ENCODE measurements at regions not wholly inside any gene's neighbourhood (a gene's known extent, or its start where the extent isn't known, plus 50 kb on each side); places are given as distances from the start of the nearest gene placed in this dataset.

GRCh38 chr6:12566618-12567123 lies 149.9 kb upstream of the PHACTR1 start:
- TF ChIP-seq EZH2 (IDR thresholded peaks at IDR 0.05; ENCODE audit: borderline replicate concordance, low read depth, low read length, poor library complexity, severe bottlenecking) (no peak), CTCF (conservative IDR thresholded peaks at IDR 0.05; ENCODE audit: low read depth, low read length) (no peak)
- no peaks in the 10 kb centered on the region for H3K36me3 ChIP-seq (ENCODE audit: insufficient read depth, low read length, poor library complexity, severe bottlenecking)
- no peaks in the 10 kb centered on the region for H3K27me3 ChIP-seq (replicated peaks; ENCODE audit: insufficient read depth, low read depth, low read length, poor library complexity)
- no peaks in the 10 kb centered on the region for H3K4me1 ChIP-seq (ENCODE audit: insufficient read depth, low read length, poor library complexity, severe bottlenecking)
- no peak for DNase-seq (ENCODE audit: low spot score)
- no TSS peak for BruUV-seq (replicated peaks)
- no peaks in the 10 kb centered on the region for H3K9me3 ChIP-seq (ENCODE audit: low read depth, low read length, poor library complexity, severe bottlenecking)
- no peak overlapping the region for H3K4me3 ChIP-seq (ENCODE audit: low read depth, low read length, poor library complexity, severe bottlenecking)
- ChIA-PET CTCF (no interaction called here), POLR2A (ENCODE audit: low non-redundant PET) (no interaction called here)
- H3K27ac ChIP-seq (ENCODE audit: low read depth, low read length, poor library complexity, severe bottlenecking) = no peak overlapping the region
- intact Hi-C loops (cut with micrococcal nuclease; ENCODE audit: unreplicated experiment) = no loop called here

- DNase-seq (ENCODE audit: low spot score) = no peak
- Histone ChIP-seq H3K27ac (ENCODE audit: low read depth, low read length, poor library complexity, severe bottlenecking) (no peak overlapping the region), H3K36me3 (ENCODE audit: insufficient read depth, low read length, poor library complexity, severe bottlenecking) (no peaks in the 10 kb centered on the region), H3K4me1 (ENCODE audit: insufficient read depth, low read length, poor library complexity, severe bottlenecking) (peaks cover 3% of the 10 kb centered on the region), H3K4me3 (ENCODE audit: low read depth, low read length, poor library complexity, severe bottlenecking) (no peak overlapping the region), H3K27me3 (replicated peaks; ENCODE audit: insufficient read depth, low read depth, low read length, poor library complexity) (no peaks in the 10 kb centered on the region), H3K9me3 (ENCODE audit: low read depth, low read length, poor library complexity, severe bottlenecking) (no peaks in the 10 kb centered on the region)
- ChIA-PET POLR2A (ENCODE audit: low non-redundant PET) (no interaction called here), CTCF (no interaction called here)
- intact Hi-C loops (cut with micrococcal nuclease; ENCODE audit: unreplicated experiment) = no loop called here
- TF ChIP-seq EZH2 (IDR thresholded peaks at IDR 0.05; ENCODE audit: borderline replicate concordance, low read depth, low read length, poor library complexity, severe bottlenecking) (no peak), CTCF (conservative IDR thresholded peaks at IDR 0.05; ENCODE audit: low read depth, low read length) (no peak)
- BruUV-seq (replicated peaks) = no TSS peak
Observed at GRCh38 chr6:12567682-12568081, 148.9 kb upstream of the PHACTR1 start.

GRCh38 chr6:12569646-12570045 lies 146.9 kb upstream of the PHACTR1 start:
- TF ChIP-seq EZH2 (IDR thresholded peaks at IDR 0.05; ENCODE audit: borderline replicate concordance, low read depth, low read length, poor library complexity, severe bottlenecking) (no peak), CTCF (conservative IDR thresholded peaks at IDR 0.05; ENCODE audit: low read depth, low read length) (no peak)
- H3K27me3 ChIP-seq (replicated peaks; ENCODE audit: insufficient read depth, low read depth, low read length, poor library complexity) = no peaks in the 10 kb centered on the region
- H3K27ac ChIP-seq (ENCODE audit: low read depth, low read length, poor library complexity, severe bottlenecking) = no peak overlapping the region
- POLR2A ChIA-PET (ENCODE audit: low non-redundant PET) = no interaction called here
- H3K9me3 ChIP-seq (ENCODE audit: low read depth, low read length, poor library complexity, severe bottlenecking) = no peaks in the 10 kb centered on the region
- peaks cover 12% of the 10 kb centered on the region for H3K4me1 ChIP-seq (ENCODE audit: insufficient read depth, low read length, poor library complexity, severe bottlenecking)
- BruUV-seq (replicated peaks) = no TSS peak
- H3K36me3 ChIP-seq (ENCODE audit: insufficient read depth, low read length, poor library complexity, severe bottlenecking) = no peaks in the 10 kb centered on the region
- CTCF ChIA-PET = no interaction called here
- intact Hi-C loops (cut with micrococcal nuclease; ENCODE audit: unreplicated experiment) = no loop called here
- no peak overlapping the region for H3K4me3 ChIP-seq (ENCODE audit: low read depth, low read length, poor library complexity, severe bottlenecking)
- DNase-seq (ENCODE audit: low spot score) = no peak
